HG02623 (cell line): ENCODE measurements at regions not wholly inside any gene's neighbourhood (a gene's known extent, or its start where the extent isn't known, plus 50 kb on each side); places are given as distances from the start of the nearest gene placed in this dataset.

ENCODE experiments used
- ATAC-seq: cut with Tn5 transposase; IDR thresholded peaks from one replicate; pipeline ENCODE4 v1.9.1; 2021; ENCODE audit warnings: moderate library complexity; ENCODE audit not compliant: unreplicated experiment

- ATAC-seq, result no peak
These were observed 199.2 kb downstream of the ACTL7B start for GRCh38 chr9:108656566-108656965.

- no peak for ATAC-seq
These were observed 200.0 kb downstream of the ACTL7B start for GRCh38 chr9:108655818-108656217.

GRCh38 chr9:108654566-108654965, 201.2 kb downstream of the ACTL7B start:
- ATAC-seq, result no peak

- ATAC-seq, result no peak
These were observed 202.9 kb downstream of the ACTL7B start for GRCh38 chr9:108652851-108653250.

- no peak for ATAC-seq
These were observed 205.0 kb downstream of the ACTL7B start for GRCh38 chr9:108650826-108651225.

GRCh38 chr9:108645520-108645919, 210.3 kb downstream of the ACTL7B start:
- ATAC-seq, result no peak

GRCh38 chr9:108643731-108644510, 211.9 kb downstream of the ACTL7B start:
- no peak for ATAC-seq

- no peak for ATAC-seq
These were observed 212.9 kb downstream of the ACTL7B start for GRCh38 chr9:108642871-108643270.

GRCh38 chr9:108640230-108640629, 215.6 kb downstream of the ACTL7B start:
- no peak for ATAC-seq

GRCh38 chr9:108639696-108640095, 216.1 kb downstream of the ACTL7B start:
- ATAC-seq, result no peak

GRCh38 chr9:108639091-108639490, 216.7 kb downstream of the ACTL7B start:
- ATAC-seq, result no peak

GRCh38 chr9:108637340-108637739, 218.4 kb downstream of the ACTL7B start:
- ATAC-seq, result no peak

- ATAC-seq, result no peak
These were observed 219.8 kb downstream of the ACTL7B start for GRCh38 chr9:108636013-108636412.

GRCh38 chr9:108634672-108635462, 220.9 kb downstream of the ACTL7B start:
- no peak for ATAC-seq

GRCh38 chr9:108634204-108634603, 221.6 kb downstream of the ACTL7B start:
- ATAC-seq, result no peak

GRCh38 chr9:108631496-108632285, 224.1 kb downstream of the ACTL7B start:
- no peak for ATAC-seq

GRCh38 chr9:108628316-108628715, 227.5 kb downstream of the ACTL7B start:
- no peak for ATAC-seq

GRCh38 chr9:108626743-108627142, 229.0 kb downstream of the ACTL7B start:
- no peak for ATAC-seq

GRCh38 chr9:108621991-108622855, 233.6 kb downstream of the ACTL7B start:
- no peak for ATAC-seq

- no peak for ATAC-seq
These were observed 235.0 kb downstream of the ACTL7B start for GRCh38 chr9:108620767-108621166.
